Nephron (organoid): ENCODE measurements at regions not wholly inside any gene's neighbourhood (a gene's known extent, or its start where the extent isn't known, plus 50 kb on each side); places are given as distances from the start of the nearest gene placed in this dataset.

ENCODE experiments used
- H3K27ac Mint-ChIP-seq, 3 experiments: 2 replicates each; pipeline ENCODE4 v1.8.0; 2020; ENCODE audit warnings: mixed read lengths in 3 of 3, mild to moderate bottlenecking in 2 of 3, moderate library complexity in 1 of 3
- H3K27me3 Mint-ChIP-seq: 2 replicates; pipeline ENCODE4 v1.8.0; 2021; ENCODE audit warnings: low read depth, mild to moderate bottlenecking, moderate library complexity, mixed read lengths
- H3K36me3 Mint-ChIP-seq: 2 replicates; pipeline ENCODE4 v1.8.0; 2020; ENCODE audit warnings: low read depth, mixed read lengths
- H3K4me1 Mint-ChIP-seq: 2 replicates; pipeline ENCODE4 v1.8.0; 2020; ENCODE audit warnings: mixed read lengths
- H3K4me3 Mint-ChIP-seq, 3 experiments: 2 replicates each; pipeline ENCODE4 v1.8.0; 2020; ENCODE audit warnings: mild to moderate bottlenecking in 3 of 3, mixed read lengths in 3 of 3, moderate library complexity in 2 of 3
- H3K9me3 Mint-ChIP-seq: 2 replicates; pipeline ENCODE4 v1.8.0; 2020; ENCODE audit warnings: mixed read lengths
- CTCF ChIP-seq, 3 experiments: fragments of 200-600 bp; sonication (generic); IDR thresholded peaks; one replicate each; pipeline ENCODE4 v1.5.0; 2021; ENCODE audit warnings: antibody characterized with exemption in 3 of 3; ENCODE audit not compliant: unreplicated experiment in 3 of 3

GRCh38 chr5:2565147-2565546 lies 186.3 kb downstream of the IRX2 start:
- no peaks in the 10 kb centered on the region for H3K4me1 Mint-ChIP-seq
- TF ChIP-seq CTCF (IDR thresholded peaks at IDR 0.05; ENCODE audit: unreplicated experiment in 3 of 3) = no peak
- no peak overlapping the region for H3K4me3 Mint-ChIP-seq
- peaks cover 58% of the 10 kb centered on the region for H3K27me3 Mint-ChIP-seq
- no peak overlapping the region for H3K27ac Mint-ChIP-seq
- peaks cover 13% of the 10 kb centered on the region for H3K9me3 Mint-ChIP-seq
- H3K36me3 Mint-ChIP-seq = no peaks in the 10 kb centered on the region

GRCh38 chr5:2563046-2563445 lies 188.4 kb downstream of the IRX2 start:
- H3K4me3 Mint-ChIP-seq = no peak overlapping the region
- H3K27ac Mint-ChIP-seq = no peak overlapping the region
- H3K36me3 Mint-ChIP-seq = no peaks in the 10 kb centered on the region
- no peak for TF ChIP-seq CTCF (IDR thresholded peaks at IDR 0.05; ENCODE audit: unreplicated experiment in 3 of 3)
- no peaks in the 10 kb centered on the region for H3K4me1 Mint-ChIP-seq
- H3K27me3 Mint-ChIP-seq = peaks cover 58% of the 10 kb centered on the region
- peaks cover 13% of the 10 kb centered on the region for H3K9me3 Mint-ChIP-seq

GRCh38 chr5:2562036-2562435 lies 189.4 kb downstream of the IRX2 start:
- H3K27ac Mint-ChIP-seq = no peak overlapping the region
- no peak for TF ChIP-seq CTCF (IDR thresholded peaks at IDR 0.05; ENCODE audit: unreplicated experiment in 3 of 3)
- peaks cover 60% of the 10 kb centered on the region for H3K27me3 Mint-ChIP-seq
- no peaks in the 10 kb centered on the region for H3K4me1 Mint-ChIP-seq
- peaks cover 12% of the 10 kb centered on the region for H3K9me3 Mint-ChIP-seq
- H3K36me3 Mint-ChIP-seq = no peaks in the 10 kb centered on the region
- no peak overlapping the region for H3K4me3 Mint-ChIP-seq

GRCh38 chr5:2560435-2560834 lies 191.0 kb downstream of the IRX2 start:
- Mint-ChIP-seq H3K36me3 (no peaks in the 10 kb centered on the region), H3K4me3 (no peak overlapping the region), H3K27me3 (peaks cover 53% of the 10 kb centered on the region), H3K27ac (no peak overlapping the region), H3K4me1 (no peaks in the 10 kb centered on the region), H3K9me3 (peaks cover 14% of the 10 kb centered on the region)
- no peak for TF ChIP-seq CTCF (IDR thresholded peaks at IDR 0.05; ENCODE audit: unreplicated experiment in 3 of 3)

- Mint-ChIP-seq H3K4me3 (no peak overlapping the region), H3K36me3 (peaks cover 13% of the 10 kb centered on the region), H3K27me3 (peaks cover 56% of the 10 kb centered on the region), H3K27ac (no peak overlapping the region), H3K4me1 (no peaks in the 10 kb centered on the region), H3K9me3 (peaks cover 41% of the 10 kb centered on the region)
- TF ChIP-seq CTCF (IDR thresholded peaks at IDR 0.05; ENCODE audit: unreplicated experiment in 3 of 3) = no peak
These were observed 194.0 kb downstream of the IRX2 start for GRCh38 chr5:2557435-2557834.

GRCh38 chr5:2556375-2556966 lies 195.0 kb downstream of the IRX2 start:
- peaks cover 46% of the 10 kb centered on the region for H3K9me3 Mint-ChIP-seq
- no peak overlapping the region for H3K4me3 Mint-ChIP-seq
- no peak overlapping the region for H3K27ac Mint-ChIP-seq
- H3K4me1 Mint-ChIP-seq = no peaks in the 10 kb centered on the region
- peaks cover 13% of the 10 kb centered on the region for H3K36me3 Mint-ChIP-seq
- no peak for TF ChIP-seq CTCF (IDR thresholded peaks at IDR 0.05; ENCODE audit: unreplicated experiment in 3 of 3)
- peaks cover 53% of the 10 kb centered on the region for H3K27me3 Mint-ChIP-seq
